Tibial artery (tissue), 4 donors: ENCODE measurements at regions not wholly inside any gene's neighbourhood (a gene's known extent, or its start where the extent isn't known, plus 50 kb on each side); places are given as distances from the start of the nearest gene placed in this dataset.

Experiments
- DNase-seq, 2 donors: peaks; one replicate each; pipeline ENCODE4 v3.0.0-alpha.2; 2019
- H3K27ac ChIP-seq, 2 donors: fragments of 200-600 bp; sonication (generic) in 1 of 2; 1 replicate in 1 of 2; 2 replicates in 1 of 2; pipeline ENCODE4 v1.5.1; 2018 to 2019; ENCODE audit warnings: mild to moderate bottlenecking in 1 of 2
- H3K27me3 ChIP-seq, 2 donors: fragments of 200-600 bp; sonication (generic) in 1 of 2; one replicate each; pipeline versions ENCODE4 v1.5.1 to v1.6.0; 2016 to 2019
- H3K36me3 ChIP-seq, 3 donors: fragments of 200-600 bp; sonication (generic) in 2 of 3; one replicate each; pipeline ENCODE4 v1.5.1; 2016 to 2019; ENCODE audit warnings: mild to moderate bottlenecking in 2 of 3
- H3K4me1 ChIP-seq, 4 donors: fragments of 200-600 bp; sonication (generic) in 2 of 4; 1 replicate in 3 of 4; 2 replicates in 1 of 4; pipeline ENCODE4 v1.5.1; 2016 to 2019
- H3K4me3 ChIP-seq, 2 donors: fragments of 200-600 bp; sonication (generic) in 1 of 2; 1 replicate in 1 of 2; 2 replicates in 1 of 2; pipeline ENCODE4 v1.5.1; 2018 to 2019; ENCODE audit warnings: mild to moderate bottlenecking in 2 of 2
- H3K9me3 ChIP-seq, 3 donors: fragments of 200-600 bp; sonication (generic) in 1 of 3; one replicate each; pipeline ENCODE4 v1.5.1; 2016 to 2019
- intact Hi-C: fragments of 100-400 bp; cut with DNase I; formaldehyde crosslinking; loops from one replicate; pipeline ENCODE4 v1.15.0; 2023; ENCODE audit warnings: low total_unique reads
- TF ChIP-seq, protein P1 (sequence below), 2 experiments: fragments of 200-600 bp in 1 of 2; fragments of 450-650 bp in 1 of 2; IDR thresholded peaks; one replicate each; pipeline ENCODE4 v1.5.1; 2017 to 2019; ENCODE audit warnings: antibody characterized with exemption in 2 of 2, mild to moderate bottlenecking in 1 of 2, moderate library complexity in 1 of 2

GRCh38 chr18:24530630-24531111, 70.2 kb downstream of the HRH4 start:
- Histone ChIP-seq H3K4me3 (no peak overlapping the region), H3K9me3 (no peaks in the 10 kb centered on the region), H3K27ac (no peak overlapping the region), H3K36me3 (no peaks in the 10 kb centered on the region), H3K27me3 (no peaks in the 10 kb centered on the region), H3K4me1 (peaks cover 0 to 5% (median 2%) of the 10 kb centered on the region in 4 donors)
- no peak for DNase-seq
- intact Hi-C loops: no loop called here
- TF ChIP-seq, protein P1, sequence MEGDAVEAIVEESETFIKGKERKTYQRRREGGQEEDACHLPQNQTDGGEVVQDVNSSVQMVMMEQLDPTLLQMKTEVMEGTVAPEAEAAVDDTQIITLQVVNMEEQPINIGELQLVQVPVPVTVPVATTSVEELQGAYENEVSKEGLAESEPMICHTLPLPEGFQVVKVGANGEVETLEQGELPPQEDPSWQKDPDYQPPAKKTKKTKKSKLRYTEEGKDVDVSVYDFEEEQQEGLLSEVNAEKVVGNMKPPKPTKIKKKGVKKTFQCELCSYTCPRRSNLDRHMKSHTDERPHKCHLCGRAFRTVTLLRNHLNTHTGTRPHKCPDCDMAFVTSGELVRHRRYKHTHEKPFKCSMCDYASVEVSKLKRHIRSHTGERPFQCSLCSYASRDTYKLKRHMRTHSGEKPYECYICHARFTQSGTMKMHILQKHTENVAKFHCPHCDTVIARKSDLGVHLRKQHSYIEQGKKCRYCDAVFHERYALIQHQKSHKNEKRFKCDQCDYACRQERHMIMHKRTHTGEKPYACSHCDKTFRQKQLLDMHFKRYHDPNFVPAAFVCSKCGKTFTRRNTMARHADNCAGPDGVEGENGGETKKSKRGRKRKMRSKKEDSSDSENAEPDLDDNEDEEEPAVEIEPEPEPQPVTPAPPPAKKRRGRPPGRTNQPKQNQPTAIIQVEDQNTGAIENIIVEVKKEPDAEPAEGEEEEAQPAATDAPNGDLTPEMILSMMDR (IDR thresholded peaks at IDR 0.05): no peak

- Histone ChIP-seq H3K9me3 (no peaks in the 10 kb centered on the region), H3K27me3 (peaks cover 0 to 7% of the 10 kb centered on the region in 2 donors), H3K36me3 (no peaks in the 10 kb centered on the region), H3K27ac (no peak overlapping the region), H3K4me1 (peaks cover 0 to 5% (median 2%) of the 10 kb centered on the region in 4 donors), H3K4me3 (no peak overlapping the region)
- DNase-seq: no peak
- TF ChIP-seq, protein P1 (IDR thresholded peaks at IDR 0.05): no peak
- intact Hi-C loops: no loop called here
Observed at GRCh38 chr18:24534271-24534670, 73.8 kb downstream of the HRH4 start.

DNA sequence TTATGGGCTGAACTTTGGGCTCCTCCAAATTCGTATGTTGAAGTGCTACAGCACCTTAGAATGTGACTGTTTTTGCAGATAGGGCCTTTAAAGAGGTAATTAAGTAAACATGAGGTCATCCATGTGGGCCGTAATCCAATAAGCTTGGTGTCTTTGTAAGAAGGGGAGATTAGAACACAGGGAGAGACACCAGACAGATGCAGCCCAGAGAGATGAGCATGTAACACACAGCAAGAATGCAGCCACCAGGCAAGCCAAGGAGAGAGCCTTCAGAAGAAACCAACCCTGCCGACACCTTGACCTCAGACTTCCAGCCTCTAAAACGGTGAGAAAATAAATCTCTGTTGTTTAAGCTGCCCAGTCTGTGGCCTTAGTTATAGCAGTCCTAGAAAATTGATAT, 74.3 kb downstream of the HRH4 start:
- Histone ChIP-seq H3K4me3 (no peak overlapping the region), H3K27ac (no peak overlapping the region), H3K9me3 (no peaks in the 10 kb centered on the region), H3K27me3 (peaks cover 0 to 7% of the 10 kb centered on the region in 2 donors), H3K36me3 (no peaks in the 10 kb centered on the region), H3K4me1 (peaks cover 0 to 5% (median 2%) of the 10 kb centered on the region in 4 donors)
- DNase-seq: no peak
- intact Hi-C loops: no loop called here
- TF ChIP-seq, protein P1 (IDR thresholded peaks at IDR 0.05): no peak

GRCh38 chr18:24535527-24536295, 75.3 kb downstream of the HRH4 start:
- intact Hi-C loops: no loop called here
- Histone ChIP-seq H3K9me3 (no peaks in the 10 kb centered on the region), H3K36me3 (no peaks in the 10 kb centered on the region), H3K27me3 (peaks cover 0 to 7% of the 10 kb centered on the region in 2 donors), H3K27ac (no peak overlapping the region), H3K4me1 (peaks cover 0 to under 1% (median under 1%) of the 10 kb centered on the region in 4 donors), H3K4me3 (no peak overlapping the region)
- no peak for DNase-seq
- TF ChIP-seq, protein P1 (IDR thresholded peaks at IDR 0.05): no peak

- Histone ChIP-seq H3K27me3 (peaks cover 0 to 7% of the 10 kb centered on the region in 2 donors), H3K4me3 (no peak overlapping the region), H3K36me3 (no peaks in the 10 kb centered on the region), H3K9me3 (no peaks in the 10 kb centered on the region), H3K4me1 (no peaks in the 10 kb centered on the region), H3K27ac (no peak overlapping the region)
- intact Hi-C loops: no loop called here
- DNase-seq: no peak
- TF ChIP-seq, protein P1 (IDR thresholded peaks at IDR 0.05): no peak
Observed at GRCh38 chr18:24536326-24536725, 75.9 kb downstream of the HRH4 start.
